ENCODE measurements at regions not wholly inside any gene's neighbourhood (a gene's known extent, or its start where the extent isn't known, plus 50 kb on each side); places are given as distances from the start of the nearest gene placed in this dataset.
"Not testable (repeated sequence)": the region's sequence is repeated elsewhere in the genome, so short reads cannot be mapped to it uniquely, and the experiment has no call there.

DNA sequence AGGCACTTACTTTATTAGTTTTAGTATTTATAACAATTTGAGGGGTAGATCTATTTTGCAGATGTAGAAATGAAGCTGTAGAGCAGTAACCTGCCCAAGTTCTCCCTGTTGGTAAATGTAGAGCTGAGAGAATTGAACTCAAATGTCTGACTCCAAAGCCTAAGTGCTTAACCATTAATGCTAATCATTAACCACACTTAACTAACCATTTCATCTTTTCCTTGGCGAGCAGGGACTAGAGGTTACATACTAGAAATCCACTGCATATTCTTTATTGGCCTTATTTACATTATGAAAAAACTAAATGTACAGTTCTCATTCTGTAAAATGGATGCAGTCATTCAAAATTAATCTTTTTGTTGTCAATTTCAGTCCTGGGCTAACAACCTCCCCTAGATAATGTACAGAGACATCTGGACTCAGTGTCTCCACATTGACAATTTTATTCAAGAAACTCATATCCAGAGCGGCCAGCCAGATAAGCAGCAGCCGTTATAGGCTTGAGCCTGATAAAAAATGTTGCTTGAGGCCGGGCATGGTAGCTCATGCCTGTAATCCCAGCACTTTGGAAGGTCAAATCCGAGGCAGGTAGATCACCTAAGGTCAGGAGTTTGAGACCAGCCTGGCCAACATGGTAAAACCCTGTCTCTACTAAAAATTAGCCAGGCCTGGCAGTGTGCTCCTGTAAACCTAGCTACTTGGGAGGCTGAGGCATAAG is 76.7 kb upstream of the PICALM start:
- TF ChIP-seq, protein P1, sequence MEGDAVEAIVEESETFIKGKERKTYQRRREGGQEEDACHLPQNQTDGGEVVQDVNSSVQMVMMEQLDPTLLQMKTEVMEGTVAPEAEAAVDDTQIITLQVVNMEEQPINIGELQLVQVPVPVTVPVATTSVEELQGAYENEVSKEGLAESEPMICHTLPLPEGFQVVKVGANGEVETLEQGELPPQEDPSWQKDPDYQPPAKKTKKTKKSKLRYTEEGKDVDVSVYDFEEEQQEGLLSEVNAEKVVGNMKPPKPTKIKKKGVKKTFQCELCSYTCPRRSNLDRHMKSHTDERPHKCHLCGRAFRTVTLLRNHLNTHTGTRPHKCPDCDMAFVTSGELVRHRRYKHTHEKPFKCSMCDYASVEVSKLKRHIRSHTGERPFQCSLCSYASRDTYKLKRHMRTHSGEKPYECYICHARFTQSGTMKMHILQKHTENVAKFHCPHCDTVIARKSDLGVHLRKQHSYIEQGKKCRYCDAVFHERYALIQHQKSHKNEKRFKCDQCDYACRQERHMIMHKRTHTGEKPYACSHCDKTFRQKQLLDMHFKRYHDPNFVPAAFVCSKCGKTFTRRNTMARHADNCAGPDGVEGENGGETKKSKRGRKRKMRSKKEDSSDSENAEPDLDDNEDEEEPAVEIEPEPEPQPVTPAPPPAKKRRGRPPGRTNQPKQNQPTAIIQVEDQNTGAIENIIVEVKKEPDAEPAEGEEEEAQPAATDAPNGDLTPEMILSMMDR (IDR thresholded peaks at IDR 0.05) = no peak
- DNase-seq (no peak), ATAC-seq (peak; percentile 34)
- Histone ChIP-seq H3K36me3 (no peaks in the 10 kb centered on the region), H3K4me3 (no peak overlapping the region), H3K4me1 (peaks cover 18% of the 10 kb centered on the region), H3K9me3 (no peaks in the 10 kb centered on the region), H3K27ac (no peak overlapping the region), H3K27me3 (no peaks in the 10 kb centered on the region)
- intact Hi-C loops (cut with DNase I) = no loop called here

DNA sequence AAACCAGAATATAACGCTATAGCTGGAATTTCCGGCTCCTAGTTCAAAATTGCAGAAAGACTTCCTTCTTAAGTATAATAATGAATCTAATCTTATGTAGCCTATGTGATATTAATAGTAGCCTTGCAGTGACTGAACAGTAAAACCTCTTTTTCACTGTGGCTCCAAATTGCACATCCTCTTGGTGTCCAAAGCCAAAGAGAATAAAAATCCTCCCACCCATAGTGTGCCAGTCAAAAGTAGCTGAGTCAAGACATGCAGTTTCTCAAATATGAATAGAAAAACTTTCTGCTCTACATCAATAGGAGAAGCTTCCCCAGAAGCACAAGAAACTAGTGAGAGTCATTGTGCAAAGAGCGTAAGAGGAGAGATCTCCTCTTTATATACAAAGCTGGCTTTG is 76.0 kb upstream of the PICALM start:
- Histone ChIP-seq H3K4me1 (peaks cover 14% of the 10 kb centered on the region), H3K9me3 (no peaks in the 10 kb centered on the region), H3K4me3 (no peak overlapping the region), H3K27ac (no peak overlapping the region), H3K27me3 (no peaks in the 10 kb centered on the region), H3K36me3 (no peaks in the 10 kb centered on the region)
- no peak for DNase-seq
- intact Hi-C loops (cut with DNase I) = no loop called here
- ATAC-seq = no peak
- TF ChIP-seq, protein P1 (IDR thresholded peaks at IDR 0.05) = no peak

DNA sequence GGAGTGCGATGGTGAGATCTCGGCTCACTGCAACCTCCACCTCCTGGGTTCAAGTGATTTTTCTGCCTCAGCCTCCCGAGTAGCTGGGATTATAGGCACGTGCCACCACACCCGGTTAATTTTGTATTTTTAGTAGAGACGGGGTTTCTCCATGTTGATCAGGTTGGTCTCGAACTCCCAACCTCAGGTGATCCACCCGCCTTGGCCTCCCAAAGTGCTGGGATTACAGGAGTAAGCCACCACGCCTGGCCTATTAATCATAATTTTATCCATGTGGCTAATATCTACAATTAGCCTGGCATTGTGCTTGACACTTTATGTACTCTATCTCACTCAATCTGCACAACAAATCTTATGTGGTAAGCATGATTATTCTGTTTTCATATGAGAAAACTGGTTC is 75.2 kb upstream of the PICALM start:
- H3K27me3 ChIP-seq; H3K36me3 ChIP-seq; ATAC-seq; H3K27ac ChIP-seq; intact Hi-C loops (cut with DNase I); DNase-seq; H3K4me3 ChIP-seq; H3K9me3 ChIP-seq: not testable (repeated sequence)
- H3K4me1 ChIP-seq = peaks cover 14% of the 10 kb centered on the region

DNA sequence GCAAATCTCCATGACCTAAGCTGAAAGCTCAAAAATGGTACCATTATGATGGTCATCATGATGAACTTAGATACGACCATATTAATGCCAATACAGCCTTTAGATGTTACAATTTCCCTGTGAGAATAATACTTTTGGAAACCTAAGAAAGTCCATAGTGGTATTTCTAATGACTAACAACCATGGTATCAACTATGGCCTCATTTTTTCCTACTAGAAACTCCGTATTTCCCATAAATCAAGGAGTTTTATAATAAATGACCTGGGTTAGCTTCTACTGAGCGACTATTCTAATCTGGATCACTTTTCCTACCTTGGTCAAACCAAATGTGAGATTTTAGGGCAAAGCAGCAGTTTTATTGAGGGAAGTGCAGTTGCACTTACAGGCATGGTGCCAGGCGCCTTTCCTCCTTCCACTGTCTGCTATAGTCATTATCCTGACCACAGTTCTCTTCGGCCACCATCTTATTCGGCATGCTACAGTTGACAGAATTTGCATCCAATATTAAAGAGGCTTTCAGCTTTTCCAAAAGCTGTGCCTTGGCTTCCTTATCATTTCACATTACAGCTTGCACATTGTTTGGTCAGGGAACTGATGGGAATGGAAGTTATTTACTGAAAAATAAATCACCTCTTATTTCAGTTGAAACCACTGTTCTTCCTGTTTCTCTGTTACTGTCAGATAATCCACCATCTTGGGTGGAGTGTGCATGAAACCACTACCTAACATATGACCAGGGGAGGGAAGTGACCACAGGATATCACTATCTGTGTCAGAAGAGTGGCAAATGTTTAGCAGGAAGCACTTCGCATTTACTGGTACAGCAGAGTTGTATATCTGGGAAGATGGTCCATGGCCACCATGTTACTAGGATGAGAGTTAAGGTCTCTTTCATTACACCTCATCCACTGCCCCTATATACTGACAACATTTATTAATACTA is 74.5 kb upstream of the PICALM start:
- Histone ChIP-seq H3K9me3 (no peaks in the 10 kb centered on the region), H3K27ac (peak overlapping the region; percentile 26), H3K4me1 (peaks cover 14% of the 10 kb centered on the region), H3K27me3 (no peaks in the 10 kb centered on the region), H3K4me3 (no peak overlapping the region), H3K36me3 (no peaks in the 10 kb centered on the region)
- DNase-seq = no peak
- intact Hi-C loops (cut with DNase I) = no loop called here
- TF ChIP-seq, protein P1 (IDR thresholded peaks at IDR 0.05) = no peak
- peak; percentile 82 for ATAC-seq

DNA sequence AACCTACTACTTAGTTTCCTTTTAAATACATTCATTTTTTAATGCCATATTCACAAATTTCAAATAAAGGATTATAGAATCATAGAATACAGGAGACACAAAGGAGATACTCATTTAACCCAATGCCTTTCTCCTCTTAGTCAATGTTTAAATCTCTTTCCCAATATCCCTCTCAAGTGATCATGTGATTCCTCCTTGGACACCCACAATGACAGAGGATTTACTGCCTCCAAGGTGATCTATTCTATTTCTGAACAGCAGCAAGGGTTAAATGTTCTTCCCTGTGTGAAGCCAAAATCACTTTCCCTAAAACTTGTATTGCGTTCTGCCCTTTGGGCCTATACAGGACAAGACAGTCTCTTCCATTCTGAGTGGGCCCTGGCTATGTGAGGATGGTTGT is 73.3 kb upstream of the PICALM start:
- no peaks in the 10 kb centered on the region for H3K36me3 ChIP-seq
- intact Hi-C loops (cut with DNase I) = no loop called here
- peaks cover 14% of the 10 kb centered on the region for H3K4me1 ChIP-seq
- no peaks in the 10 kb centered on the region for H3K9me3 ChIP-seq
- H3K27me3 ChIP-seq = no peaks in the 10 kb centered on the region
- H3K4me3 ChIP-seq = no peak overlapping the region
- ATAC-seq (no peak), DNase-seq (no peak)
- H3K27ac ChIP-seq = peak overlapping the region; percentile 26
- TF ChIP-seq, protein P1 (IDR thresholded peaks at IDR 0.05) = no peak

DNA sequence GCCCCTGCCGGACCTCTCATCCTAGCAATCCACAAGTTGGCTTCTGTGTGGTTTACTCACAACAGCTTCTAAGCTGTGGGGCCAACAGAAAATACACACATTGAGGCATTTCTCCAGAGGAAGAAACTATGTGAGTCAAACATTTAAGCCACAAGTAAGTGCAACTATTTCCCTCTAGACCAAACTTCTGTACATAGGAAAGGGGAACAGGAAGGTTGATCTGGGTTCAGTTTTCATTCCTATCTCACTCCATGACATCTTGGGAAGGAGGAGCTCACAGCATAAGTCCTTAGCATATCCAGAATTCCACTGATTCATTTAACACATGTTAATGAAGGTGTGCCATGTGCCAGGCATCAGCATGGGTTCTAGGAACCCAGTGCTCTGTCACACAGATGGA is 72.8 kb upstream of the PICALM start:
- H3K27ac ChIP-seq = peak overlapping the region; percentile 26
- no peak overlapping the region for H3K4me3 ChIP-seq
- no peaks in the 10 kb centered on the region for H3K36me3 ChIP-seq
- TF ChIP-seq, protein P1 (IDR thresholded peaks at IDR 0.05) = no peak
- ATAC-seq = peak; percentile 57
- no peak for DNase-seq
- intact Hi-C loops (cut with DNase I) = no loop called here
- no peaks in the 10 kb centered on the region for H3K9me3 ChIP-seq
- H3K4me1 ChIP-seq = peaks cover 14% of the 10 kb centered on the region
- no peaks in the 10 kb centered on the region for H3K27me3 ChIP-seq

Measured in upper lobe of right lung (tissue), 1 donor.